GM12875 (cell line): ENCODE measurements at regions not wholly inside any gene's neighbourhood (a gene's known extent, or its start where the extent isn't known, plus 50 kb on each side); places are given as distances from the start of the nearest gene placed in this dataset.
"Not testable (repeated sequence)": the region's sequence is repeated elsewhere in the genome, so short reads cannot be mapped to it uniquely, and the experiment has no call there.

ENCODE experiments used
- H3K4me3 ChIP-seq: one replicate; pipeline ENCODE4 v1.5.1; 2011; ENCODE audit warnings: low read depth, low read length, control low read depth
- TF ChIP-seq, protein P1 (sequence below): IDR thresholded peaks from 2 replicates; pipeline ENCODE4 v1.5.1; 2011; ENCODE audit warnings: low read depth, mild to moderate bottlenecking, control low read depth, inconsistent platforms, low read length, moderate library complexity, borderline replicate concordance; ENCODE audit not compliant: insufficient read depth

DNA sequence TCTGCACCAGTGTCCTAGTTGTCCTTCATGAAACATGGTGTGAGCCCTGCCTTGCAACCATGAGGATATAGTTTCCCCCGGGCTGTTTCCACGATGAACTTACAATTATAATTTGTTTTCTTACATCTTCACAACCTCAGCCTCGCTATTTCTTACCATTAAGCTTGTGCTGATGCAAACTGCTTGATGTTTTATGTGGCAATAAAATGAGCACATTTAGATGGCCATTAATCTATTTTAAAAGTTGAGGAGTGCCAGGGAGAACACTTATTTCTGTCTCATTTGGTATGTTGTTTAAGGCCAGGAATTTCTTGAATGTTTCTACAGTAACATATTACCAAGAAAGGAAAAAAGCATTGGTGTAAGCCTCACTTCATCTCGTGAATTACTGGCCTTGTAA, 214.5 kb upstream of the SLC8A1 start:
- TF ChIP-seq, protein P1, sequence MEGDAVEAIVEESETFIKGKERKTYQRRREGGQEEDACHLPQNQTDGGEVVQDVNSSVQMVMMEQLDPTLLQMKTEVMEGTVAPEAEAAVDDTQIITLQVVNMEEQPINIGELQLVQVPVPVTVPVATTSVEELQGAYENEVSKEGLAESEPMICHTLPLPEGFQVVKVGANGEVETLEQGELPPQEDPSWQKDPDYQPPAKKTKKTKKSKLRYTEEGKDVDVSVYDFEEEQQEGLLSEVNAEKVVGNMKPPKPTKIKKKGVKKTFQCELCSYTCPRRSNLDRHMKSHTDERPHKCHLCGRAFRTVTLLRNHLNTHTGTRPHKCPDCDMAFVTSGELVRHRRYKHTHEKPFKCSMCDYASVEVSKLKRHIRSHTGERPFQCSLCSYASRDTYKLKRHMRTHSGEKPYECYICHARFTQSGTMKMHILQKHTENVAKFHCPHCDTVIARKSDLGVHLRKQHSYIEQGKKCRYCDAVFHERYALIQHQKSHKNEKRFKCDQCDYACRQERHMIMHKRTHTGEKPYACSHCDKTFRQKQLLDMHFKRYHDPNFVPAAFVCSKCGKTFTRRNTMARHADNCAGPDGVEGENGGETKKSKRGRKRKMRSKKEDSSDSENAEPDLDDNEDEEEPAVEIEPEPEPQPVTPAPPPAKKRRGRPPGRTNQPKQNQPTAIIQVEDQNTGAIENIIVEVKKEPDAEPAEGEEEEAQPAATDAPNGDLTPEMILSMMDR: no peak
- no peak overlapping the region for H3K4me3 ChIP-seq

DNA sequence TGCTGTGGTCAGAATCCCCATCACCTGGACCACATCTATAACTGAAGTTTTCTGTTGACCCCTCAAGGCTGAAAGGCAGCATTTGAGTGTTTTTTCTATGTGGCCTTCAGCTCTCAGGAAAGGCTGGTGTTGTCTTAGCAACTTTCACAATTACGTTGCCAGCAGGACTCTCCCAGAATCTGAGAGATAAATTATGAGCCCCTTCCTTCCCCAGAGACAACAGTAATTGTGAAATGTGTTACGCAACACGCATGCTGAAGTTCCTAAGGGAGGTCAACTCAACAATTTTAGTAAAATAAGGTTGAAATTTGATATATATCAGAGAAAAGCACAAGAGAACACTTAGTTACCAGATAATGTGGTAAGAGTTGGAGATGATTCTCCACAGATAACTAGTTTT, 216.5 kb upstream of the SLC8A1 start:
- H3K4me3 ChIP-seq: no peak overlapping the region
- TF ChIP-seq, protein P1: no peak

DNA sequence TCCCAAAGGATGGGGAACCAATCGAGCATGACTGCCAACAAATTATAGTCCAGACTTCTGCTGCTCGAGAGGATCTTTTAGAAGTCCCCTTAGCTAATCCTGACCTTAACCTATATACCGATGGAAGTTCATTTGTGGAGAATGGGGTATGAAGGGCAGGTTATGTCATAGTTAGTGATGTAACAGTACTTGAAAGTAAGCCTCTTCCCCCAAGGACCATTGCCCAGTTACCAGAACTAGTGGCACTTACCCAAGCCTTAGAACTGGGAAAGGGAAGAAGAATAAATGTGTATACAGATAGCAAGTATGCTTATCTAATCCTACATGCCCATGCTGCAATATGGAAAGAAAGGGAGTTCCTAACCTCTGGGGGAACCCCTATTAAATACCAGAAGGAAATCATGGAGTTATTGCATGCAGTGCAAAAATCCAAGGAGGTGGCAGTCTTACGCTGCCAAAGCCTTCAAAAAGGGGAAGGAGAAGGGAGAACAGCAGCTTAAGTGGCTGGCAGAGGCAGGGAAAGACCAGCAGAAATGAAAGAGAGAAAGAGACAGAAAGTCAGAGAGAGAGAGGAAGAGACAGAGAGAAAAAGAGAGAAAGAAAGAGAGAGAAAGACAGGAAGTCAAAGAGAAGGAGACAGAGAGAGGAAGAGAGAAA, 224.4 kb upstream of the SLC8A1 start:
- H3K4me3 ChIP-seq: not testable (repeated sequence)

DNA sequence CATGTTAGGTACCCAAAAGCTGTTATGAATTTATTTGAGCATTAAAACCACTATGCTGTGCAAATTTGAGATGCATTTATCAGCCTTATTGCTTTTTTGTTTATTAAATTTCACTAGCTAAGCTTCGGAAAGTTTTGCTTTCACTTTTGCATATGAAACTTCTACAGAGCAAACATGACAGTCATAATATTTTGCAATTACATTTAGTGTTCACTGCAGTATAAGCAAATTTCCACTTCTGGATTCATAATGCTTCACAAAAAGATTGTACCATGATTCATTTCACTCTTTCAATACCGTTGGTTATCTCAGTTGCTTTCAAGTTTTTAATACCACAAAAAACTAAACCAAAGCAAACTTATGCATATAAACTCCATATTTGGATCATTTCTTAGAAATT, 228.7 kb upstream of the SLC8A1 start:
- TF ChIP-seq, protein P1: no peak
- no peak overlapping the region for H3K4me3 ChIP-seq

DNA sequence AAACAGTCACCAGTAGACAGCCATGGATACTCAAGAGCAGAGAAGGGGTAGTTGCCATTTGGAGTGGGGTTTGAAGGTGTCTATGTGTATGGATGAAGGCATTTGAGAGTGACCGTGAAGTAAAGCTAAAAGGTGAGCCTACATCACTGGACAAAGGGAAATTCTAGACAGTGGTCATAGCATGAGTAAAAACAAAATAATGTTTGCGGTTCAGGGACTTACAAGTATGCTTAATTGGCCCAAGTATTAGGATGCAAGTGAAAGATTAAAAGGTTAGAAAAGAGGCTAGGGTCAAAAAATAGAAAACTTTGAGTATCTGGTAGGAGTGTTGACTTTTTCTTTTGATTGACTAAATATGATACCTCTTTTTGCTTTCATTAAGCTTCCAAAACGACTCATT, 238.1 kb upstream of the SLC8A1 start:
- TF ChIP-seq, protein P1: no peak
- H3K4me3 ChIP-seq: no peak overlapping the region

DNA sequence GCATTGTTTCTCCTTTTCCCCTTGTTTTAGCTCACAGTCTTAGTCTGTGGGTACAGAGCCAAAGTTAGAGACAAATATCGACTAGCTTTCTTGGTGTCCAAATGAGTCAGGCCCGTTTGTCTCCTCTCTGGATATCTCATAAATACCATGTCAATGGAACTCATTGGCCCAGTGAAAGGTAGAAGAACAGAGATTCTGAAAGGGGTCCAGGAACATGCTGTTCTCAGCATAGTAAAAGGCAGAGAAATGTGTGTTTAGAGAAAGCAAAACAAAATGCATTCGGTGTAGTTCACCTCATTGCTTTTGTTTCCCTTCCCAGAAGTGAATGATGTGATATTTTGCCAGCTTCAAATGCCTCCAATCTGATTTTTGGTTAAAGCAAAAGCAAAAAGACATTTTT, 238.6 kb upstream of the SLC8A1 start:
- no peak overlapping the region for H3K4me3 ChIP-seq
- TF ChIP-seq, protein P1: no peak

DNA sequence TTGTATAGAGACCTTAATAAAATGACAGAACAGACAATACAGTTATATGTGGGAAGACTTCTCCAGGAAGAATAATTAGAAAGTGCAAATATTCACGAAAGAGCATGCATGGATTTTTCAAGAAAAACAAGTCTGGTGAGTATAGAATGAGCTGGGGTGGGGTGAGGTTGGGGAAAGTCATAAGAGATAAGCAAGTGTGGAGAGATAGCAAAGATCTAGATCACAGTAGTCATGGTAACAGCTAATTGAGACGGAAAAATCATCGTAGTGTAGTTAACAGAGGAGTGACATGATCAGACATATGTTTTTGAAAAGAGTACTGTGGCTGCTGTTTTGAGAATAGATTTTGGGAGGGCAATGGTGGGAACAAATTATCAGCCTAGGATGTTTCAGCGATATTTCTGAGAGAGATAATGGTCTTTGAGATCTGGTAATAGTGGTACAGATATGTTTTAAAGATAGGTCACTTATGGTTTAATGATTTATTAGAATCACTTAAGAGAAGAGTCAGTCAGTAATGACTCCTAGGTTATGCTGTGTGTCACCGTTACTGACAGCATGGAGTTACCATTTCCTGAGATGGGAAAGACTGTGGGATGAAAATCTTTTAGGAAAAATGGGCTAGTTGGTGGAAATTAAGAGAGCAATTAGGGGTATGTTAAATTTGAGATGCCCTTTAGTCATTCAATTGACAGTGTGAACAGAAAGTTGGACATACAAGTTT, 248.5 kb upstream of the SLC8A1 start:
- TF ChIP-seq, protein P1: no peak
- no peak overlapping the region for H3K4me3 ChIP-seq

DNA sequence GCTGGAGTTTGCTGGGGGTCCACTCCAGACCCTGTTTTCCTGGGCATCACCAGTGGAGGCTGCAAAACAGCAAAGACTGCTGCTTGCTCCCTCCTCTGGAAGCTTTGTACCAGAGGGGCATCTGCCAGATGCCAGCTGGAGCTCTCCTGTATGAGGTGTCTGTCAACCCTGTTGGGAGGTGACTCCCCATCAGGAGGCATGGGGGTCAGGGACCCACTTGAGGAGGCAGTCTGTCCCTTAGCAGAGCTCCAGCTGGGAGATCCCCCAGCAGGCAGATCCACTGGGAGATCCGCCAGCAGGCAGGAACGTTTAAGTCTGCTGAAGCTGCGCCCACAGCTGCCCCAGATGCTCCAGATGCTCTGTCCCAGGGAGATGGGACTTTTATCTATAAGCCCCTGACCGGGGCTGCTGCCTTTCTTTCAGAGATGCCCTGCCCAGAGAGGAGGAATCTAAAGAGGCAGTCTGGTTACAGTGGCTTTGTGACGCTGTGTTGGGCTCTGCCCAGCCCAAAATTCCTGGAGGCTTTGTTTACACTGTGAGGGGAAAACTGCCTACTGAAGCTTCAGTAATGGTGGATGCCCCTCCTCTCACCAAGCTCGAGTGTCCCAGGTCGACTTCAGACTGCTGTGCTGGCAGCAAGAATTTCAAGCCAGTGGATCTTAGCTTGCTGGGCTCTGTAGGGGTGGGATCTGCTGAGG, 260.5 kb upstream of the SLC8A1 start:
- not testable (repeated sequence) for H3K4me3 ChIP-seq
